ENCODE measurements at regions not wholly inside any gene's neighbourhood (a gene's known extent, or its start where the extent isn't known, plus 50 kb on each side); places are given as distances from the start of the nearest gene placed in this dataset.

GRCh38 chr6:137763436-137763835, 103.6 kb upstream of the TNFAIP3 start:
- no peak for DNase-seq

GRCh38 chr6:137763886-137764285, 103.2 kb upstream of the TNFAIP3 start:
- DNase-seq, result no peak

GRCh38 chr6:137764464-137764863, 102.6 kb upstream of the TNFAIP3 start:
- no peak for DNase-seq

GRCh38 chr6:137765059-137765458, 102.0 kb upstream of the TNFAIP3 start:
- DNase-seq, result no peak

- DNase-seq, result no peak
Observed at GRCh38 chr6:137766596-137767370, 100.3 kb upstream of the TNFAIP3 start.

GRCh38 chr6:137767465-137767864, 99.6 kb upstream of the TNFAIP3 start:
- DNase-seq, result no peak

GRCh38 chr6:137767911-137768690, 99.0 kb upstream of the TNFAIP3 start:
- no peak for DNase-seq

GRCh38 chr6:137768935-137769334, 98.1 kb upstream of the TNFAIP3 start:
- DNase-seq, result no peak

- no peak for DNase-seq
Observed at GRCh38 chr6:137769797-137770362, 97.2 kb upstream of the TNFAIP3 start.

GRCh38 chr6:137772541-137773250, 94.4 kb upstream of the TNFAIP3 start:
- no peak for DNase-seq

GRCh38 chr6:137775227-137775626, 91.8 kb upstream of the TNFAIP3 start:
- DNase-seq, result no peak

GRCh38 chr6:137775720-137776119, 91.3 kb upstream of the TNFAIP3 start:
- no peak for DNase-seq

GRCh38 chr6:137776256-137776655, 90.8 kb upstream of the TNFAIP3 start:
- no peak for DNase-seq

GRCh38 chr6:137776786-137777686, 90.0 kb upstream of the TNFAIP3 start:
- DNase-seq, result no peak

GRCh38 chr6:137777687-137778075, 89.4 kb upstream of the TNFAIP3 start:
- DNase-seq, result no peak

- no peak for DNase-seq
Observed at GRCh38 chr6:137779982-137780381, 87.1 kb upstream of the TNFAIP3 start.

GRCh38 chr6:137780447-137781034, 86.5 kb upstream of the TNFAIP3 start:
- no peak for DNase-seq

GRCh38 chr6:137781639-137782038, 85.4 kb upstream of the TNFAIP3 start:
- no peak for DNase-seq

GRCh38 chr6:137782166-137783039, 84.7 kb upstream of the TNFAIP3 start:
- no peak for DNase-seq

GRCh38 chr6:137783710-137784109, 83.3 kb upstream of the TNFAIP3 start:
- no peak for DNase-seq

- no peak for DNase-seq
Observed at GRCh38 chr6:137784583-137784982, 82.5 kb upstream of the TNFAIP3 start.

Measured in CD4-positive, alpha-beta T cell treated with Interleukin-6 for 4 hours (primary cell).